Mammary epithelial cell (primary cell): ENCODE measurements at regions not wholly inside any gene's neighbourhood (a gene's known extent, or its start where the extent isn't known, plus 50 kb on each side); places are given as distances from the start of the nearest gene placed in this dataset.

Experiments
- EZH2 ChIP-seq: IDR thresholded peaks from 2 replicates; pipeline ENCODE4 v1.6.1; 2012; ENCODE audit warnings: low read length, inconsistent platforms, borderline replicate concordance
- TF ChIP-seq, protein P1 (sequence below), 2 donors: IDR thresholded peaks in 1 of 2; conservative IDR thresholded peaks in 1 of 2; 2 replicates each; pipeline ENCODE4 v1.5.1; 2011 to 2012; ENCODE audit warnings: inconsistent platforms in 2 of 2, low read length in 2 of 2, mild to moderate bottlenecking in 2 of 2, control low read depth in 1 of 2, low read depth in 1 of 2; ENCODE audit not compliant: insufficient read depth in 1 of 2; ENCODE audit errors: extremely low read depth in 1 of 2

- TF ChIP-seq EZH2: no peak
- TF ChIP-seq, protein P1, sequence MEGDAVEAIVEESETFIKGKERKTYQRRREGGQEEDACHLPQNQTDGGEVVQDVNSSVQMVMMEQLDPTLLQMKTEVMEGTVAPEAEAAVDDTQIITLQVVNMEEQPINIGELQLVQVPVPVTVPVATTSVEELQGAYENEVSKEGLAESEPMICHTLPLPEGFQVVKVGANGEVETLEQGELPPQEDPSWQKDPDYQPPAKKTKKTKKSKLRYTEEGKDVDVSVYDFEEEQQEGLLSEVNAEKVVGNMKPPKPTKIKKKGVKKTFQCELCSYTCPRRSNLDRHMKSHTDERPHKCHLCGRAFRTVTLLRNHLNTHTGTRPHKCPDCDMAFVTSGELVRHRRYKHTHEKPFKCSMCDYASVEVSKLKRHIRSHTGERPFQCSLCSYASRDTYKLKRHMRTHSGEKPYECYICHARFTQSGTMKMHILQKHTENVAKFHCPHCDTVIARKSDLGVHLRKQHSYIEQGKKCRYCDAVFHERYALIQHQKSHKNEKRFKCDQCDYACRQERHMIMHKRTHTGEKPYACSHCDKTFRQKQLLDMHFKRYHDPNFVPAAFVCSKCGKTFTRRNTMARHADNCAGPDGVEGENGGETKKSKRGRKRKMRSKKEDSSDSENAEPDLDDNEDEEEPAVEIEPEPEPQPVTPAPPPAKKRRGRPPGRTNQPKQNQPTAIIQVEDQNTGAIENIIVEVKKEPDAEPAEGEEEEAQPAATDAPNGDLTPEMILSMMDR (conservative IDR thresholded peaks at IDR 0.05 in 1 of 2, IDR thresholded peaks at IDR 0.05 in 1 of 2; ENCODE audit: extremely low read depth in 1 of 2, insufficient read depth in 1 of 2, low read depth in 1 of 2, low read length in 2 of 2): no peak
Measured at GRCh38 chr5:108670591-108671289, 77.0 kb upstream of the FER start.
